Bronchial epithelial cell (primary cell): ENCODE measurements at regions not wholly inside any gene's neighbourhood (a gene's known extent, or its start where the extent isn't known, plus 50 kb on each side); places are given as distances from the start of the nearest gene placed in this dataset.

ENCODE experiments used
- DNase-seq: peaks from one replicate; pipeline ENCODE4 v3.0.0-alpha.2; 2010; ENCODE audit warnings: low read depth
- FAIRE-seq: peaks from 2 replicates; lab custom pipeline; 2011; peaks lifted over from hg19 to GRCh38; lab: Jason Lieb, UNC
- H3K27me3 ChIP-seq: 2 replicates; pipeline ENCODE4 v1.5.1; 2011; ENCODE audit warnings: low read length; ENCODE audit not compliant: control insufficient read depth, insufficient read depth
- H3K36me3 ChIP-seq: 2 replicates; pipeline ENCODE4 v1.5.1; 2011; ENCODE audit warnings: low read length; ENCODE audit not compliant: control insufficient read depth, insufficient read depth
- H3K4me3 ChIP-seq: 2 replicates; pipeline ENCODE4 v1.5.1; 2011; ENCODE audit warnings: mild to moderate bottlenecking, low read depth, low read length, control low read depth
- CTCF ChIP-seq: IDR thresholded peaks from 2 replicates; pipeline ENCODE4 v1.5.1; 2011; ENCODE audit warnings: mild to moderate bottlenecking, moderate library complexity, low read length, control low read depth, inconsistent platforms; ENCODE audit not compliant: insufficient read depth, severe bottlenecking

- no peak for FAIRE-seq
- no peak for TF ChIP-seq CTCF
Measured at GRCh38 chr1:222413991-222414549, 133.8 kb downstream of the HHIPL2 start.

GRCh38 chr1:222413436-222413835, 134.5 kb downstream of the HHIPL2 start:
- no peak for TF ChIP-seq CTCF
- H3K27me3 ChIP-seq = no peaks in the 10 kb centered on the region

More at GRCh38 chr1:222413991-222414549, 133.8 kb downstream of the HHIPL2 start:
- H3K4me3 ChIP-seq = no peak overlapping the region
- no peaks in the 10 kb centered on the region for H3K36me3 ChIP-seq
- no peak for DNase-seq
- no peaks in the 10 kb centered on the region for H3K27me3 ChIP-seq

GRCh38 chr1:222404710-222405109, 143.2 kb downstream of the HHIPL2 start:
- FAIRE-seq (no peak), DNase-seq (no peak)
- Histone ChIP-seq H3K27me3 (no peaks in the 10 kb centered on the region), H3K4me3 (no peak overlapping the region), H3K36me3 (no peaks in the 10 kb centered on the region)
- TF ChIP-seq CTCF = no peak

More at GRCh38 chr1:222413436-222413835, 134.5 kb downstream of the HHIPL2 start:
- H3K4me3 ChIP-seq = no peak overlapping the region
- H3K36me3 ChIP-seq = no peaks in the 10 kb centered on the region
- DNase-seq (peak; percentile 18), FAIRE-seq (peak; percentile 66)

GRCh38 chr1:222399197-222399596, 148.7 kb downstream of the HHIPL2 start:
- DNase-seq = no peak
- Histone ChIP-seq H3K36me3 (no peaks in the 10 kb centered on the region), H3K27me3 (no peaks in the 10 kb centered on the region), H3K4me3 (no peak overlapping the region)
- peak; percentile 83 for FAIRE-seq
- no peak for TF ChIP-seq CTCF

- FAIRE-seq = no peak
- no peaks in the 10 kb centered on the region for H3K36me3 ChIP-seq
- no peak for DNase-seq
- no peak overlapping the region for H3K4me3 ChIP-seq
- no peak for TF ChIP-seq CTCF
- no peaks in the 10 kb centered on the region for H3K27me3 ChIP-seq
Measured at GRCh38 chr1:222394224-222394623, 153.7 kb downstream of the HHIPL2 start.

GRCh38 chr1:222392556-222392955, 155.3 kb downstream of the HHIPL2 start:
- Histone ChIP-seq H3K27me3 (no peaks in the 10 kb centered on the region), H3K36me3 (no peaks in the 10 kb centered on the region), H3K4me3 (no peak overlapping the region)
- DNase-seq (no peak), FAIRE-seq (no peak)
- TF ChIP-seq CTCF = no peak
